ENCODE measurements at regions not wholly inside any gene's neighbourhood (a gene's known extent, or its start where the extent isn't known, plus 50 kb on each side); places are given as distances from the start of the nearest gene placed in this dataset.

DNA sequence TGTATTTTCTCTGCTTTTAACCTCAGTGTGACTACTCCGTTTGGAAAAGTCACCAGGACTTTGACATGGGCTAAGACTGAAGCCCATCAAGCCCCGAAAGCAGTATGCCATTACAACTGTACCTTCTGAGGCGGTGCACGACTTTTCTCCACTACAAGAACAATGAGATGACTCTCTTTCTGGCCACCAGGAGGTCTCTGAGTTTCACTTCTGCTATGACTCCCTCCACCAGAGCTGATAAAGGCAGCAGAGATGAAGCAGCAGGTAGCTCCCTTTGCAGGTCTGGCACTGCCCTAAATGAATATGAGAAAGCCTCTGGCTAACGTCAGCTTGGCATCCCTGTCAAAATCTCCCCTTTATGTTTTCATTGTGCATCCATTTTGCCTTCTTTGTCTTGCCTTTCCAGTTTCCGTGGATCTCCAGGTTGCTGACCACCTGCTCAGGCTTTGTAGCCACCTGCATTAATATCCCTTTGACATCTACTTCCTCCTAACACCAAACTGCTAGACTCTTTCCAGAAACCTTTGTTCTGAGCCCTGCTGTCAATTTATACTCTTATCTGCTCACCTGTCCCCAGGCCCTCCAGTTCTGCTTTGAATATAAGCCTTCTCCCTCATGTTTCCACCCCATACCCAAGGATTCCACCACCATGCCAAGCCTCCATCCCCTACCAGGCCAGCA, 221.7 kb downstream of the ZNF608 start:
- ATAC-seq (ENCODE audit: low FRiP score) (no peak), DNase-seq (ENCODE audit: low spot score) (no peak)
- no peak for TF ChIP-seq CTCF (IDR thresholded peaks at IDR 0.05)

- DNase-seq (ENCODE audit: low spot score) (no peak), ATAC-seq (ENCODE audit: low FRiP score) (no peak)
- no peak for TF ChIP-seq CTCF (IDR thresholded peaks at IDR 0.05)
Measured at GRCh38 chr5:124523897-124524296, 222.5 kb downstream of the ZNF608 start.

DNA sequence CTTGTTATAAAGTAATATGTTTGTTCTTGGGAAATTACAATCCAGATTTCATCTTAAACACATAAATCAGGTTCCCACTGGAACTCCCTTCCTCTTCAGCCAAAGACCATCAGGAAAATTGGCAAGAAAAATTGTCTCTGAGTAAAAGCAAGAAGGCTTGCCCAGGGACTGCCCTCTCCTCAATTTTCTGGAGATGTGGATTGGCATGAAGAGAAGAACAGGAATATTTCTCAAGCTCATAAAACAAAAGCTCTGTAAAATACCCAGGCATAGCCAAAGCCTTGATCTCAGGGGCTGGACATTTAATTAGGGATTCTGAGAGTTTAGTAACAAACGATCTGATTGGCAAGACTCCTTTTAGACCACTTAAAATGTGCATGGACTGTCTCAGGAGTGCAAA, 223.4 kb downstream of the ZNF608 start:
- no peak for ATAC-seq (ENCODE audit: low FRiP score)
- no peak for TF ChIP-seq CTCF (IDR thresholded peaks at IDR 0.05)
- DNase-seq (ENCODE audit: low spot score) = no peak

- TF ChIP-seq CTCF (IDR thresholded peaks at IDR 0.05) = no peak
Measured at GRCh38 chr5:124521461-124522230, 224.8 kb downstream of the ZNF608 start.

GRCh38 chr5:124519396-124519795, 227.0 kb downstream of the ZNF608 start:
- ATAC-seq (ENCODE audit: low FRiP score) (peak; percentile 48), DNase-seq (ENCODE audit: low spot score) (no peak)
- TF ChIP-seq CTCF (IDR thresholded peaks at IDR 0.05) = no peak

More at GRCh38 chr5:124521461-124522230, 224.8 kb downstream of the ZNF608 start:
- ATAC-seq (ENCODE audit: low FRiP score) = no peak
- no peak for DNase-seq (ENCODE audit: low spot score)

DNA sequence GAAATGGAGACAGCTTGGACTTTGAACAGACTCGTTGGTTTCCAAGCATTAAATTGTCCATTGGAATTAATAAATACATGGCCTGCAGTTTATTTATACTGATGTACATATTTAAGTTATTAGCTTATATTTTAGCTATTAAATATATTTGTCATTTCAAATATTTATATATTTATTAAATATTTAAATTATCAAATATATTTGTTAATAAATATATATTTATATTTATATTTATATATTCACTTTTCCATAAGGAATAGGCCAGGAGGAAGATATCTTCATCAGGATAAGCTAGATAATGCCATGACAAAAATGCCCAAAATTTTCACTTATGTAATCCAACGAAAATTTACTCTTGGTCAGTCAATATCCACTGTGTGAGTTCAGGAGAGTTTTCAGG, 229.9 kb downstream of the ZNF608 start:
- no peak for DNase-seq (ENCODE audit: low spot score)
- no peak for ATAC-seq (ENCODE audit: low FRiP score)
- TF ChIP-seq CTCF (IDR thresholded peaks at IDR 0.05) = no peak

All from omental fat pad (tissue), 3 donors.